WTC11 (cell line): ENCODE measurements at regions not wholly inside any gene's neighbourhood (a gene's known extent, or its start where the extent isn't known, plus 50 kb on each side); places are given as distances from the start of the nearest gene placed in this dataset.

Source experiments
- ATAC-seq: fragments of 200-7000 bp; cut with Tn5 transposase; 2 replicates; pipeline ENCODE4 v1.10.0; 2021; ENCODE audit warnings: mild to moderate bottlenecking, moderate library complexity
- CTCF ChIA-PET: fragments of 300-600 bp; sonication (Branson Sonifier 250); formaldehyde crosslinking; loops from one replicate; lab custom pipeline; 2021; ENCODE audit warnings: antibody characterized with exemption; lab: Charles Lee
- POLR2A ChIA-PET: fragments of 350-600 bp; sonication (Branson Sonifier 250); formaldehyde crosslinking; loops from one replicate; lab custom pipeline; 2021; ENCODE audit warnings: antibody characterized with exemption; lab: Charles Lee
- DNase-seq: peaks from one replicate; pipeline ENCODE4 v3.0.0; 2021; ENCODE audit warnings: low spot score
- H3K27ac Mint-ChIP-seq: 2 replicates; pipeline ENCODE4 v1.8.0; 2021; ENCODE audit warnings: mixed read lengths
- H3K27me3 Mint-ChIP-seq: 2 replicates; pipeline ENCODE4 v1.8.0; 2021; ENCODE audit warnings: low read depth, mild to moderate bottlenecking, moderate library complexity, mixed read lengths
- H3K36me3 Mint-ChIP-seq: 2 replicates; pipeline ENCODE4 v1.8.0; 2021; ENCODE audit warnings: mixed read lengths
- H3K4me1 Mint-ChIP-seq: 2 replicates; pipeline ENCODE4 v1.8.0; 2022; ENCODE audit warnings: mixed read lengths
- H3K4me3 Mint-ChIP-seq: 2 replicates; pipeline ENCODE4 v1.8.0; 2021; ENCODE audit warnings: mild to moderate bottlenecking, moderate library complexity, mixed read lengths
- H3K9me3 Mint-ChIP-seq: 2 replicates; pipeline ENCODE4 v1.8.0; 2021; ENCODE audit warnings: mixed read lengths
- ATF2 ChIP-seq: sonication (generic); formaldehyde crosslinking; IDR thresholded peaks from 2 replicates; pipeline ENCODE4 v1.8.1; 2022; ENCODE audit warnings: low read depth, missing genetic modification reagents, borderline replicate concordance
- CDX4 ChIP-seq: fragments of 250-450 bp; sonication (Bioruptor Pico); IDR thresholded peaks from 2 replicates; pipeline ENCODE4 v1.9.0; 2021; ENCODE audit warnings: moderate library complexity, mild to moderate bottlenecking, inconsistent platforms, borderline replicate concordance
- ELF4 ChIP-seq: sonication (generic); formaldehyde crosslinking; IDR thresholded peaks from 2 replicates; pipeline ENCODE4 v1.8.1; 2022; ENCODE audit warnings: low read depth, mild to moderate bottlenecking, moderate library complexity, missing genetic modification reagents
- ETV6 ChIP-seq: sonication (generic); formaldehyde crosslinking; IDR thresholded peaks from 2 replicates; pipeline ENCODE4 v1.8.1; 2022; ENCODE audit warnings: mild to moderate bottlenecking, missing genetic modification reagents
- GTF2I ChIP-seq: fragments of 250-450 bp; sonication (Bioruptor Pico); conservative IDR thresholded peaks from 2 replicates; pipeline ENCODE4 v1.4.0; 2021; ENCODE audit warnings: mild to moderate bottlenecking
- HMGXB4 ChIP-seq: sonication (generic); formaldehyde crosslinking; IDR thresholded peaks from 2 replicates; pipeline ENCODE4 v1.8.1; 2023; ENCODE audit warnings: mild to moderate bottlenecking, moderate library complexity, missing genetic modification reagents
- MAX ChIP-seq: sonication (generic); formaldehyde crosslinking; IDR thresholded peaks from 2 replicates; pipeline ENCODE4 v1.8.0; 2022; ENCODE audit warnings: mild to moderate bottlenecking, missing genetic modification reagents
- NFE2L1 ChIP-seq: sonication (generic); formaldehyde crosslinking; IDR thresholded peaks from 2 replicates; pipeline ENCODE4 v1.8.1; 2023; ENCODE audit warnings: missing genetic modification reagents
- RELA ChIP-seq: sonication (generic); formaldehyde crosslinking; IDR thresholded peaks from 2 replicates; pipeline ENCODE4 v1.8.1; 2022; ENCODE audit warnings: missing genetic modification reagents, mild to moderate bottlenecking, borderline replicate concordance
- SMAD3 ChIP-seq: sonication (generic); formaldehyde crosslinking; IDR thresholded peaks from 2 replicates; pipeline ENCODE4 v1.8.0; 2022; ENCODE audit warnings: missing genetic modification reagents, mild to moderate bottlenecking, borderline replicate concordance
- ZNF138 ChIP-seq: sonication (generic); formaldehyde crosslinking; conservative IDR thresholded peaks from 2 replicates; pipeline ENCODE4 v1.8.1; 2022; ENCODE audit warnings: mild to moderate bottlenecking, moderate library complexity, missing genetic modification reagents
- ZNF317 ChIP-seq: sonication (generic); formaldehyde crosslinking; IDR thresholded peaks from 2 replicates; pipeline ENCODE4 v1.8.1; 2023; ENCODE audit warnings: low read depth, mild to moderate bottlenecking, moderate library complexity, missing genetic modification reagents, borderline replicate concordance
- TF ChIP-seq, protein P1 (sequence below): fragments of 250-450 bp; sonication (Bioruptor Pico); IDR thresholded peaks from 2 replicates; pipeline ENCODE4 v1.9.0; 2021; ENCODE audit warnings: mild to moderate bottlenecking
- TF ChIP-seq, protein P2 (sequence below): fragments of 250-450 bp; sonication (Bioruptor Pico); IDR thresholded peaks from 2 replicates; pipeline ENCODE4 v1.8.0; 2021; ENCODE audit warnings: mild to moderate bottlenecking
- TF ChIP-seq, protein P3 (sequence below): sonication (generic); formaldehyde crosslinking; IDR thresholded peaks from 2 replicates; pipeline ENCODE4 v1.8.0; 2023; ENCODE audit warnings: missing genetic modification reagents, mild to moderate bottlenecking, borderline replicate concordance
- TF ChIP-seq, protein P4 (sequence below): fragments of 250-450 bp; sonication (Bioruptor Pico); IDR thresholded peaks from 2 replicates; pipeline ENCODE4 v2.1.2; 2022; ENCODE audit warnings: mild to moderate bottlenecking, moderate library complexity

- Mint-ChIP-seq H3K4me1 (0 out of 2 replicates have a peak, but pooled peaks cover 4% of the 10 kb centered on the region), H3K9me3 (no peaks in the 10 kb centered on the region; the same call in 1 of the 2 replicates), H3K4me3 (no peak overlapping the region), H3K27me3 (no peaks in the 10 kb centered on the region; the same call in 1 of the 2 replicates), H3K27ac (no peak overlapping the region), H3K36me3 (no peaks in the 10 kb centered on the region)
- DNase-seq, result no peak
- TF ChIP-seq NFE2L1 (no peak), ETV6 (CRISPR knock-in tag) (no peak), SMAD3 (CRISPR knock-in tag) (no peak)
- ChIA-PET CTCF (no interaction called here), POLR2A (no interaction called here)
- no peak for ATAC-seq
Measured at GRCh38 chr11:96714689-96715088, 324.9 kb downstream of the JRKL start.

GRCh38 chr11:96715208-96715607 lies 325.4 kb downstream of the JRKL start:
- DNase-seq, result no peak
- TF ChIP-seq, protein P1, sequence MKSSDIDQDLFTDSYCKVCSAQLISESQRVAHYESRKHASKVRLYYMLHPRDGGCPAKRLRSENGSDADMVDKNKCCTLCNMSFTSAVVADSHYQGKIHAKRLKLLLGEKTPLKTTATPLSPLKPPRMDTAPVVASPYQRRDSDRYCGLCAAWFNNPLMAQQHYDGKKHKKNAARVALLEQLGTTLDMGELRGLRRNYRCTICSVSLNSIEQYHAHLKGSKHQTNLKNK, result no peak
- TF ChIP-seq HMGXB4, result no peak
- TF ChIP-seq ELF4 (CRISPR knock-in tag), result no peak
- TF ChIP-seq GTF2I (CRISPR knock-in tag), result no peak
- TF ChIP-seq, protein P2, sequence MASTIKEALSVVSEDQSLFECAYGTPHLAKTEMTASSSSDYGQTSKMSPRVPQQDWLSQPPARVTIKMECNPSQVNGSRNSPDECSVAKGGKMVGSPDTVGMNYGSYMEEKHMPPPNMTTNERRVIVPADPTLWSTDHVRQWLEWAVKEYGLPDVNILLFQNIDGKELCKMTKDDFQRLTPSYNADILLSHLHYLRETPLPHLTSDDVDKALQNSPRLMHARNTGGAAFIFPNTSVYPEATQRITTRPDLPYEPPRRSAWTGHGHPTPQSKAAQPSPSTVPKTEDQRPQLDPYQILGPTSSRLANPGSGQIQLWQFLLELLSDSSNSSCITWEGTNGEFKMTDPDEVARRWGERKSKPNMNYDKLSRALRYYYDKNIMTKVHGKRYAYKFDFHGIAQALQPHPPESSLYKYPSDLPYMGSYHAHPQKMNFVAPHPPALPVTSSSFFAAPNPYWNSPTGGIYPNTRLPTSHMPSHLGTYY (CRISPR knock-in tag), result no peak
- TF ChIP-seq, protein P3, sequence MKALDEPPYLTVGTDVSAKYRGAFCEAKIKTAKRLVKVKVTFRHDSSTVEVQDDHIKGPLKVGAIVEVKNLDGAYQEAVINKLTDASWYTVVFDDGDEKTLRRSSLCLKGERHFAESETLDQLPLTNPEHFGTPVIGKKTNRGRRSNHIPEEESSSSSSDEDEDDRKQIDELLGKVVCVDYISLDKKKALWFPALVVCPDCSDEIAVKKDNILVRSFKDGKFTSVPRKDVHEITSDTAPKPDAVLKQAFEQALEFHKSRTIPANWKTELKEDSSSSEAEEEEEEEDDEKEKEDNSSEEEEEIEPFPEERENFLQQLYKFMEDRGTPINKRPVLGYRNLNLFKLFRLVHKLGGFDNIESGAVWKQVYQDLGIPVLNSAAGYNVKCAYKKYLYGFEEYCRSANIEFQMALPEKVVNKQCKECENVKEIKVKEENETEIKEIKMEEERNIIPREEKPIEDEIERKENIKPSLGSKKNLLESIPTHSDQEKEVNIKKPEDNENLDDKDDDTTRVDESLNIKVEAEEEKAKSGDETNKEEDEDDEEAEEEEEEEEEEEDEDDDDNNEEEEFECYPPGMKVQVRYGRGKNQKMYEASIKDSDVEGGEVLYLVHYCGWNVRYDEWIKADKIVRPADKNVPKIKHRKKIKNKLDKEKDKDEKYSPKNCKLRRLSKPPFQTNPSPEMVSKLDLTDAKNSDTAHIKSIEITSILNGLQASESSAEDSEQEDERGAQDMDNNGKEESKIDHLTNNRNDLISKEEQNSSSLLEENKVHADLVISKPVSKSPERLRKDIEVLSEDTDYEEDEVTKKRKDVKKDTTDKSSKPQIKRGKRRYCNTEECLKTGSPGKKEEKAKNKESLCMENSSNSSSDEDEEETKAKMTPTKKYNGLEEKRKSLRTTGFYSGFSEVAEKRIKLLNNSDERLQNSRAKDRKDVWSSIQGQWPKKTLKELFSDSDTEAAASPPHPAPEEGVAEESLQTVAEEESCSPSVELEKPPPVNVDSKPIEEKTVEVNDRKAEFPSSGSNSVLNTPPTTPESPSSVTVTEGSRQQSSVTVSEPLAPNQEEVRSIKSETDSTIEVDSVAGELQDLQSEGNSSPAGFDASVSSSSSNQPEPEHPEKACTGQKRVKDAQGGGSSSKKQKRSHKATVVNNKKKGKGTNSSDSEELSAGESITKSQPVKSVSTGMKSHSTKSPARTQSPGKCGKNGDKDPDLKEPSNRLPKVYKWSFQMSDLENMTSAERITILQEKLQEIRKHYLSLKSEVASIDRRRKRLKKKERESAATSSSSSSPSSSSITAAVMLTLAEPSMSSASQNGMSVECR (CRISPR knock-in tag), result no peak
- TF ChIP-seq RELA (CRISPR knock-in tag), result no peak
- no peak overlapping the region for H3K4me3 Mint-ChIP-seq
- no peak overlapping the region for H3K27ac Mint-ChIP-seq
- no peaks in the 10 kb centered on the region for H3K36me3 Mint-ChIP-seq
- no peak for ATAC-seq
- no peaks in the 10 kb centered on the region; the same call in 1 of the 2 replicates for H3K27me3 Mint-ChIP-seq
- H3K9me3 Mint-ChIP-seq, result no peaks in the 10 kb centered on the region; the same call in 1 of the 2 replicates
- ChIA-PET POLR2A (no interaction called here), CTCF (no interaction called here)
- H3K4me1 Mint-ChIP-seq, result 0 out of 2 replicates have a peak, but pooled peaks cover 4% of the 10 kb centered on the region

DNA sequence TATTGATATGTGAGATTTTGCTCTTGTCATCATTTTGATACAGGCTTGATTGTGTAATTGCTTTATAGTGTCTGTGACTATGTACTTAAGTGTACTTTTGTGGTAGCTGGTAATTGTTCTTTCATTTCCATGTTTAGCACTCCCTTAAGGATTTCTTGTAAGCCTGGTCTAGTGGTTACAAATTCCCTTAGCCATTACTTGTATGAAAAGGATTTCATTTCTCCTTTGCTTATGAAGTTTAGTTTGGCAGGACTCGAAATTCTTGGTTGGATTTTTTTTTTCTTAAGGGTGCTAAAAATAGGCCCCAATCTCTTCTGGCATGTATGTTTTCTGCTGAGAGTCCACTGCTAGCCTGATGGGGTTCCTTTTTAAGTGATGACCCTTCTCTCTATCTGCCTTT lies 346.8 kb downstream of the JRKL start:
- no peaks in the 10 kb centered on the region for H3K27me3 Mint-ChIP-seq
- ChIA-PET CTCF (no interaction called here), POLR2A (no interaction called here)
- H3K4me1 Mint-ChIP-seq, result no peaks in the 10 kb centered on the region
- no peak for ATAC-seq
- H3K36me3 Mint-ChIP-seq, result no peaks in the 10 kb centered on the region
- H3K9me3 Mint-ChIP-seq, result 0 out of 2 replicates have a peak, but pooled peaks cover 1% of the 10 kb centered on the region
- H3K27ac Mint-ChIP-seq, result no peak overlapping the region
- no peak for DNase-seq
- no peak overlapping the region for H3K4me3 Mint-ChIP-seq
- no peak for TF ChIP-seq ELF4 (CRISPR knock-in tag)
- no peak for TF ChIP-seq ATF2 (CRISPR knock-in tag)
- TF ChIP-seq CDX4, result no peak
- no peak for TF ChIP-seq MAX
- TF ChIP-seq ZNF138 (CRISPR knock-in tag), result no peak
- TF ChIP-seq ZNF317 (CRISPR knock-in tag), result no peak
- TF ChIP-seq, protein P4, sequence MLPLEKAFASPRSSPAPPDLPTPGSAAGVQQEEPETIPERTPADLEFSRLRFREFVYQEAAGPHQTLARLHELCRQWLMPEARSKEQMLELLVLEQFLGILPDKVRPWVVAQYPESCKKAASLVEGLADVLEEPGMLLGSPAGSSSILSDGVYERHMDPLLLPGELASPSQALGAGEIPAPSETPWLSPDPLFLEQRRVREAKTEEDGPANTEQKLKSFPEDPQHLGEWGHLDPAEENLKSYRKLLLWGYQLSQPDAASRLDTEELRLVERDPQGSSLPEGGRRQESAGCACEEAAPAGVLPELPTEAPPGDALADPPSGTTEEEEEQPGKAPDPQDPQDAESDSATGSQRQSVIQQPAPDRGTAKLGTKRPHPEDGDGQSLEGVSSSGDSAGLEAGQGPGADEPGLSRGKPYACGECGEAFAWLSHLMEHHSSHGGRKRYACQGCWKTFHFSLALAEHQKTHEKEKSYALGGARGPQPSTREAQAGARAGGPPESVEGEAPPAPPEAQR (CRISPR knock-in tag), result no peak
